ENCODE measurements at regions not wholly inside any gene's neighbourhood (a gene's known extent, or its start where the extent isn't known, plus 50 kb on each side); places are given as distances from the start of the nearest gene placed in this dataset.

DNA sequence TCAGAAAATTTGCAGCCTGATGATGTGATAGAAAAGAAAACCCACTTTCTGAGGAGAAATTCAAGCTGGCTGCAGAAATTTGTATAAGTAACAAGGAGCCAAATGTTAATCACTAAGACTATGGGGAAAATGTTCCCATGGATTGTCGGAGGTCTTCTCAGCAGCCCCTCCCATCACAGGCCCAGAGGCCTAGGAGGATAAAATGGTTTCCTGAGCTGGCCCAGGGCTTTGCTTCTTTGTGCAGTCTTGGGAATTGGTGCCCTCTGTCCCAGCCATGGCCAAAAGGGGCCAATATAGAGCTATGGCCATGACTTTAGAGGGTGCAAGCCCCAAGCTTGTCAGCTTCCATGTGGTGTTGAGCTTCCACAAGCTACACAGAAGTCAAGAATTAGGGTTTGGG, 335.9 kb downstream of the ATP23 start:
- Histone ChIP-seq H3K9me2 (no peaks in the 10 kb centered on the region), H3K27ac (ENCODE audit: low read depth in 2 of 2, low read length in 1 of 2) (no peak overlapping the region), H3K9me3 (no peaks in the 10 kb centered on the region), H3K27me3 (ENCODE audit: insufficient read depth) (no peaks in the 10 kb centered on the region), H3K4me1 (ENCODE audit: control insufficient read depth in 1 of 2, insufficient read depth in 2 of 2, low read depth in 1 of 2, low read length in 1 of 2) (no peaks in the 10 kb centered on the region), H4K20me1 (ENCODE audit: insufficient read depth) (no peaks in the 10 kb centered on the region), H3K4me3 (ENCODE audit: low read depth in 2 of 2, low read length in 1 of 2) (no peak overlapping the region), H3K4me2 (no peak overlapping the region), H3K36me3 (replicated peaks in 1 of 2; ENCODE audit: control insufficient read depth in 1 of 2, insufficient read depth in 2 of 2, low read length in 1 of 2) (no peaks in the 10 kb centered on the region), H3K9ac (no peak overlapping the region), H3F3A (replicated peaks; ENCODE audit: insufficient read depth) (no peaks in the 10 kb centered on the region), H2AFZ (ENCODE audit: low read depth) (no peak overlapping the region), H3K79me2 (ENCODE audit: insufficient read depth) (no peaks in the 10 kb centered on the region)
- no peak for DNase-seq
- POLR2A ChIA-PET, result no interaction called here
- CTCF ChIA-PET, result interaction anchor here (1.0 kb wide), 1 partner anchor 16 kb away, joined by 3 read pairs; no protein-coding TSS in a partner anchor
- TF ChIP-seq FOXM1 (IDR thresholded peaks at IDR 0.05; ENCODE audit: low read depth), result no peak
- no peak for TF ChIP-seq RXRA (IDR thresholded peaks at IDR 0.05; ENCODE audit: borderline replicate concordance, low read depth)
- no peak for TF ChIP-seq RAD21 (IDR thresholded peaks at IDR 0.05; ENCODE audit: low read length)
- WGBS (ENCODE audit: low lambda C conversion rate), result 0% methylated on average over 1 of the region's 1 CpG

DNA sequence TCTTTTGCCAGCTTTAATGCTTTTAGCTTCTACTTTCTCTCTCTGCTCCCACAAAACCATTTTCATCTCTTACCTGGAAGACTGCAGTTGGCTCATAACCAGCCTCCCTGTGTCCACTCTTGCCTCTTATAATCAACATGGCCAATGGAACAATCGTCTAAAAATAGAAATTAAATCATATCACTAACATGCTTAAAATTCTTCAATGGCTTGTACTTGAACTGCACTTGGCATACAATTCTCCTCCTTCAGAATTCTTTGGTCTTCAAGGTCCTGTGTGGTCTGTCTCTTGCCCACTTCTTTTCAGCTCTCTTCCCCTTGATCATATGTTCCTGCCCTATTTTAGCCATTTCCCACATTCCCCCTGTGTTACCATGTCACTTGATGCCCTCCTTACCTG, 342.2 kb downstream of the ATP23 start:
- H3K36me3 ChIP-seq (replicated peaks in 1 of 2; ENCODE audit: control insufficient read depth in 1 of 2, insufficient read depth in 2 of 2, low read length in 1 of 2), result no peaks in the 10 kb centered on the region
- no peaks in the 10 kb centered on the region for H3F3A ChIP-seq (replicated peaks; ENCODE audit: insufficient read depth)
- TF ChIP-seq NRF1 (IDR thresholded peaks at IDR 0.05; ENCODE audit: low read depth, low read length) (no peak), RAD21 (IDR thresholded peaks at IDR 0.05; ENCODE audit: low read length) (no peak), POLR2AphosphoS5 (IDR thresholded peaks at IDR 0.05; ENCODE audit: low read depth, low read length) (no peak), TAF1 (IDR thresholded peaks at IDR 0.05; ENCODE audit: borderline replicate concordance, low read depth, low read length) (no peak), CHD2 (IDR thresholded peaks at IDR 0.05; ENCODE audit: low read length, partially characterized antibody) (no peak), TCF12 (IDR thresholded peaks at IDR 0.05) (no peak), MXI1 (IDR thresholded peaks at IDR 0.05; ENCODE audit: low read depth, low read length) (no peak)
- TF ChIP-seq, protein P1, sequence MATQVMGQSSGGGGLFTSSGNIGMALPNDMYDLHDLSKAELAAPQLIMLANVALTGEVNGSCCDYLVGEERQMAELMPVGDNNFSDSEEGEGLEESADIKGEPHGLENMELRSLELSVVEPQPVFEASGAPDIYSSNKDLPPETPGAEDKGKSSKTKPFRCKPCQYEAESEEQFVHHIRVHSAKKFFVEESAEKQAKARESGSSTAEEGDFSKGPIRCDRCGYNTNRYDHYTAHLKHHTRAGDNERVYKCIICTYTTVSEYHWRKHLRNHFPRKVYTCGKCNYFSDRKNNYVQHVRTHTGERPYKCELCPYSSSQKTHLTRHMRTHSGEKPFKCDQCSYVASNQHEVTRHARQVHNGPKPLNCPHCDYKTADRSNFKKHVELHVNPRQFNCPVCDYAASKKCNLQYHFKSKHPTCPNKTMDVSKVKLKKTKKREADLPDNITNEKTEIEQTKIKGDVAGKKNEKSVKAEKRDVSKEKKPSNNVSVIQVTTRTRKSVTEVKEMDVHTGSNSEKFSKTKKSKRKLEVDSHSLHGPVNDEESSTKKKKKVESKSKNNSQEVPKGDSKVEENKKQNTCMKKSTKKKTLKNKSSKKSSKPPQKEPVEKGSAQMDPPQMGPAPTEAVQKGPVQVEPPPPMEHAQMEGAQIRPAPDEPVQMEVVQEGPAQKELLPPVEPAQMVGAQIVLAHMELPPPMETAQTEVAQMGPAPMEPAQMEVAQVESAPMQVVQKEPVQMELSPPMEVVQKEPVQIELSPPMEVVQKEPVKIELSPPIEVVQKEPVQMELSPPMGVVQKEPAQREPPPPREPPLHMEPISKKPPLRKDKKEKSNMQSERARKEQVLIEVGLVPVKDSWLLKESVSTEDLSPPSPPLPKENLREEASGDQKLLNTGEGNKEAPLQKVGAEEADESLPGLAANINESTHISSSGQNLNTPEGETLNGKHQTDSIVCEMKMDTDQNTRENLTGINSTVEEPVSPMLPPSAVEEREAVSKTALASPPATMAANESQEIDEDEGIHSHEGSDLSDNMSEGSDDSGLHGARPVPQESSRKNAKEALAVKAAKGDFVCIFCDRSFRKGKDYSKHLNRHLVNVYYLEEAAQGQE (IDR thresholded peaks at IDR 0.05; ENCODE audit: low read depth, low read length), result no peak
- TF ChIP-seq, protein P2, sequence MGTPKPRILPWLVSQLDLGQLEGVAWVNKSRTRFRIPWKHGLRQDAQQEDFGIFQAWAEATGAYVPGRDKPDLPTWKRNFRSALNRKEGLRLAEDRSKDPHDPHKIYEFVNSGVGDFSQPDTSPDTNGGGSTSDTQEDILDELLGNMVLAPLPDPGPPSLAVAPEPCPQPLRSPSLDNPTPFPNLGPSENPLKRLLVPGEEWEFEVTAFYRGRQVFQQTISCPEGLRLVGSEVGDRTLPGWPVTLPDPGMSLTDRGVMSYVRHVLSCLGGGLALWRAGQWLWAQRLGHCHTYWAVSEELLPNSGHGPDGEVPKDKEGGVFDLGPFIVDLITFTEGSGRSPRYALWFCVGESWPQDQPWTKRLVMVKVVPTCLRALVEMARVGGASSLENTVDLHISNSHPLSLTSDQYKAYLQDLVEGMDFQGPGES (IDR thresholded peaks at IDR 0.05; ENCODE audit: low read depth, low read length), result no peak
- TF ChIP-seq, protein P3, sequence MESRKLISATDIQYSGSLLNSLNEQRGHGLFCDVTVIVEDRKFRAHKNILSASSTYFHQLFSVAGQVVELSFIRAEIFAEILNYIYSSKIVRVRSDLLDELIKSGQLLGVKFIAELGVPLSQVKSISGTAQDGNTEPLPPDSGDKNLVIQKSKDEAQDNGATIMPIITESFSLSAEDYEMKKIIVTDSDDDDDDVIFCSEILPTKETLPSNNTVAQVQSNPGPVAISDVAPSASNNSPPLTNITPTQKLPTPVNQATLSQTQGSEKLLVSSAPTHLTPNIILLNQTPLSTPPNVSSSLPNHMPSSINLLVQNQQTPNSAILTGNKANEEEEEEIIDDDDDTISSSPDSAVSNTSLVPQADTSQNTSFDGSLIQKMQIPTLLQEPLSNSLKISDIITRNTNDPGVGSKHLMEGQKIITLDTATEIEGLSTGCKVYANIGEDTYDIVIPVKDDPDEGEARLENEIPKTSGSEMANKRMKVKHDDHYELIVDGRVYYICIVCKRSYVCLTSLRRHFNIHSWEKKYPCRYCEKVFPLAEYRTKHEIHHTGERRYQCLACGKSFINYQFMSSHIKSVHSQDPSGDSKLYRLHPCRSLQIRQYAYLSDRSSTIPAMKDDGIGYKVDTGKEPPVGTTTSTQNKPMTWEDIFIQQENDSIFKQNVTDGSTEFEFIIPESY (IDR thresholded peaks at IDR 0.05; ENCODE audit: borderline replicate concordance, low read depth), result no peak
- TF ChIP-seq, protein P4, sequence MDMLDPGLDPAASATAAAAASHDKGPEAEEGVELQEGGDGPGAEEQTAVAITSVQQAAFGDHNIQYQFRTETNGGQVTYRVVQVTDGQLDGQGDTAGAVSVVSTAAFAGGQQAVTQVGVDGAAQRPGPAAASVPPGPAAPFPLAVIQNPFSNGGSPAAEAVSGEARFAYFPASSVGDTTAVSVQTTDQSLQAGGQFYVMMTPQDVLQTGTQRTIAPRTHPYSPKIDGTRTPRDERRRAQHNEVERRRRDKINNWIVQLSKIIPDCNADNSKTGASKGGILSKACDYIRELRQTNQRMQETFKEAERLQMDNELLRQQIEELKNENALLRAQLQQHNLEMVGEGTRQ (IDR thresholded peaks at IDR 0.05; ENCODE audit: borderline replicate concordance, low read depth, low read length), result no peak
- H3K9ac ChIP-seq, result no peak overlapping the region
- no peaks in the 10 kb centered on the region for H3K4me1 ChIP-seq (ENCODE audit: control insufficient read depth in 1 of 2, insufficient read depth in 2 of 2, low read depth in 1 of 2, low read length in 1 of 2)
- CTCF ChIA-PET, result no interaction called here
- POLR2A ChIA-PET, result no interaction called here
- DNase-seq, result no peak
- no peaks in the 10 kb centered on the region for H3K9me3 ChIP-seq
- H2AFZ ChIP-seq (ENCODE audit: low read depth), result no peak overlapping the region
- no peak overlapping the region for H3K4me2 ChIP-seq
- H3K27ac ChIP-seq (ENCODE audit: low read depth in 2 of 2, low read length in 1 of 2), result no peak overlapping the region
- no peak overlapping the region for H3K4me3 ChIP-seq (ENCODE audit: low read depth in 2 of 2, low read length in 1 of 2)
- no peaks in the 10 kb centered on the region for H3K9me2 ChIP-seq
- peaks cover 12% of the 10 kb centered on the region for H3K27me3 ChIP-seq (ENCODE audit: insufficient read depth)
- 6% methylated on average over 1 of the region's 1 CpG for WGBS (ENCODE audit: low lambda C conversion rate)
- no peaks in the 10 kb centered on the region for H3K79me2 ChIP-seq (ENCODE audit: insufficient read depth)
- H4K20me1 ChIP-seq (ENCODE audit: insufficient read depth), result no peaks in the 10 kb centered on the region
